K562 (cell line): ENCODE measurements at regions not wholly inside any gene's neighbourhood (a gene's known extent, or its start where the extent isn't known, plus 50 kb on each side); places are given as distances from the start of the nearest gene placed in this dataset.

ENCODE experiments used
- ATAC-seq: fragments of 200-7000 bp; cut with Tn5 transposase; 3 replicates; pipeline ENCODE4 v1.9.1; 2020; ENCODE audit warnings: moderate library complexity
- BruUV-seq: library from RNA; stranded (reverse); fragments of 400-500 nt; replicated peaks from 2 replicates; lab custom pipeline; 2021; lab: Mats Ljungman, UMichigan
- CTCF ChIA-PET: fragments of 300-600 bp; formaldehyde crosslinking; extraction: SDS; loops from one replicate; lab custom pipeline; 2021; ENCODE audit warnings: low intra/inter-chr PET ratio; lab: Yijun Ruan, JAX
- POLR2A ChIA-PET: fragments of 300-600, 350-650 bp; sonication (Branson Sonifier 250); formaldehyde crosslinking; extraction: SDS; loops from one replicate; lab custom pipeline; 2021; ENCODE audit warnings: antibody characterized with exemption, inconsistent platforms; lab: Yijun Ruan, JAX
- DNase-seq, 4 experiments: peaks; one replicate each; pipeline versions ENCODE4 v3.0.0 to v3.0.0-alpha.2; 2011 to 2018; ENCODE audit warnings: low spot score in 3 of 4, mixed read lengths in 3 of 4; ENCODE audit errors: extremely low read depth in 1 of 4
- FAIRE-seq: peaks from 2 replicates; lab custom pipeline; 2011; peaks lifted over from hg19 to GRCh38; lab: Jason Lieb, UNC
- H2AFZ ChIP-seq: 2 replicates; pipeline ENCODE4 v1.6.0; 2011; ENCODE audit warnings: low read depth, low read length, control low read depth, inconsistent platforms
- H3K27ac ChIP-seq: fragments of 200-600 bp; 3 replicates; pipeline ENCODE4 v1.8.0; 2011; ENCODE audit warnings: low read depth, mild to moderate bottlenecking, control low read depth, inconsistent platforms, low read length, moderate library complexity, mixed read lengths; ENCODE audit errors: extremely low read depth
- H3K27me3 ChIP-seq, 2 experiments: fragments of 300-600 bp in 1 of 2; 2 replicates in 1 of 2; 3 replicates in 1 of 2; pipeline versions ENCODE4 v1.6.0 to v1.8.0; 2011; ENCODE audit warnings: inconsistent platforms in 2 of 2, low read length in 2 of 2, mild to moderate bottlenecking in 1 of 2, mixed read lengths in 1 of 2, moderate library complexity in 1 of 2; ENCODE audit not compliant: control insufficient read depth in 2 of 2, insufficient read depth in 2 of 2
- H3K36me3 ChIP-seq: fragments of 300-600 bp; 3 replicates; pipeline ENCODE4 v1.8.0; 2011; ENCODE audit warnings: mild to moderate bottlenecking, low read length, inconsistent platforms; ENCODE audit not compliant: control insufficient read depth, insufficient read depth
- H3K4me1 ChIP-seq, 2 experiments: fragments of 200-600 bp in 1 of 2; replicated peaks in 1 of 2; 2 replicates in 1 of 2; 3 replicates in 1 of 2; pipeline versions ENCODE4 v1.5.1 to v1.8.0; 2011; ENCODE audit warnings: inconsistent platforms in 2 of 2, low read length in 2 of 2, mild to moderate bottlenecking in 1 of 2, mixed read lengths in 1 of 2, moderate library complexity in 1 of 2; ENCODE audit not compliant: control insufficient read depth in 2 of 2, insufficient read depth in 2 of 2
- H3K4me2 ChIP-seq: 2 replicates; pipeline ENCODE4 v1.6.1; 2011; ENCODE audit warnings: low read length, control low read depth, inconsistent platforms, mixed read lengths; ENCODE audit not compliant: insufficient read depth
- H3K4me3 ChIP-seq: fragments of 200-600 bp; sonication (generic), shearing (Covaris generic); 2 replicates; pipeline ENCODE4 v1.5.1; 2016; ENCODE audit warnings: control low read depth, inconsistent platforms
- H3K79me2 ChIP-seq: fragments of 200-600 bp; 3 replicates; pipeline ENCODE4 v1.8.0; 2011; ENCODE audit warnings: low read length, inconsistent platforms; ENCODE audit not compliant: control insufficient read depth, insufficient read depth
- H3K9ac ChIP-seq, 2 experiments: 2 replicates each; pipeline versions ENCODE4 v1.6.0 to v1.6.1; 2011; ENCODE audit warnings: low read depth in 2 of 2, low read length in 2 of 2, control low read depth in 1 of 2, inconsistent platforms in 1 of 2, mild to moderate bottlenecking in 1 of 2, mixed read lengths in 1 of 2; ENCODE audit not compliant: insufficient read depth in 1 of 2
- H3K9me1 ChIP-seq: one replicate; pipeline ENCODE4 v1.6.0; 2011; ENCODE audit warnings: inconsistent platforms, mild to moderate bottlenecking, low read length, moderate library complexity; ENCODE audit not compliant: control insufficient read depth, insufficient read depth
- H3K9me3 ChIP-seq: replicated peaks from 2 replicates; pipeline ENCODE4 v1.5.1; 2011; ENCODE audit warnings: low read depth, low read length, inconsistent platforms; ENCODE audit not compliant: control insufficient read depth, insufficient read depth
- H4K20me1 ChIP-seq: replicated peaks from 2 replicates; pipeline ENCODE4 v1.6.1; 2011; ENCODE audit warnings: low read length, inconsistent platforms, mixed read lengths; ENCODE audit not compliant: control insufficient read depth, insufficient read depth
- BRCA1 ChIP-seq, 2 experiments: fragments of 450-650 bp in 1 of 2; sonication (generic) in 1 of 2; formaldehyde crosslinking in 1 of 2; IDR thresholded peaks; 2 replicates each; pipeline versions ENCODE4 v1.5.0 to v1.6.1; 2017 to 2020; ENCODE audit warnings: mild to moderate bottlenecking in 1 of 2, missing genetic modification reagents in 1 of 2
- ZNF717 ChIP-seq: fragments of 250-450 bp; sonication (Bioruptor Pico); IDR thresholded peaks from 2 replicates; pipeline ENCODE4 v1.5.0; 2021
- WGBS: fragments of 100-300 bp; shearing (Covaris generic); methylation state at CpG from one replicate; pipeline ENCODE4 v1.1.6; 2016; ENCODE audit warnings: low coverage, mixed read lengths; ENCODE audit not compliant: insufficient coverage; ENCODE audit errors: missing lambda C conversion rate; 5-methylcytosine and 5-hydroxymethylcytosine counted together
- in situ Hi-C: fragments of 300-500 bp; cut with MboI; formaldehyde crosslinking; loops from 4 replicates; pipeline ENCODE4 v1.15.0; 2018; ENCODE audit warnings: inconsistent platforms, mixed read lengths
- intact Hi-C: fragments of 100-400 bp; cut with micrococcal nuclease; formaldehyde crosslinking; loops from 2 replicates; pipeline ENCODE4 v1.14.2; 2022
- TF ChIP-seq, protein P1 (sequence below): fragments of 250-450 bp; sonication (Bioruptor Pico); IDR thresholded peaks from 2 replicates; pipeline ENCODE4 v1.8.0; 2021; ENCODE audit warnings: moderate library complexity, mild to moderate bottlenecking, inconsistent platforms
- TF ChIP-seq, protein P2 (sequence below), 3 experiments: IDR thresholded peaks in 2 of 3; conservative IDR thresholded peaks in 1 of 3; 2 replicates each; pipeline ENCODE4 v1.5.1; 2011 to 2012; ENCODE audit warnings: low read length in 3 of 3, mild to moderate bottlenecking in 3 of 3, control low read depth in 2 of 3, improper control_type of control experiment in 1 of 3, inconsistent platforms in 1 of 3, low read depth in 1 of 3, mixed read lengths in 1 of 3, moderate library complexity in 1 of 3; ENCODE audit not compliant: insufficient read depth in 2 of 3

- TF ChIP-seq, protein P1, sequence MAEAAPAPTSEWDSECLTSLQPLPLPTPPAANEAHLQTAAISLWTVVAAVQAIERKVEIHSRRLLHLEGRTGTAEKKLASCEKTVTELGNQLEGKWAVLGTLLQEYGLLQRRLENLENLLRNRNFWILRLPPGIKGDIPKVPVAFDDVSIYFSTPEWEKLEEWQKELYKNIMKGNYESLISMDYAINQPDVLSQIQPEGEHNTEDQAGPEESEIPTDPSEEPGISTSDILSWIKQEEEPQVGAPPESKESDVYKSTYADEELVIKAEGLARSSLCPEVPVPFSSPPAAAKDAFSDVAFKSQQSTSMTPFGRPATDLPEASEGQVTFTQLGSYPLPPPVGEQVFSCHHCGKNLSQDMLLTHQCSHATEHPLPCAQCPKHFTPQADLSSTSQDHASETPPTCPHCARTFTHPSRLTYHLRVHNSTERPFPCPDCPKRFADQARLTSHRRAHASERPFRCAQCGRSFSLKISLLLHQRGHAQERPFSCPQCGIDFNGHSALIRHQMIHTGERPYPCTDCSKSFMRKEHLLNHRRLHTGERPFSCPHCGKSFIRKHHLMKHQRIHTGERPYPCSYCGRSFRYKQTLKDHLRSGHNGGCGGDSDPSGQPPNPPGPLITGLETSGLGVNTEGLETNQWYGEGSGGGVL (CRISPR knock-in tag) = no peak
- TF ChIP-seq BRCA1 (IDR thresholded peaks at IDR 0.05) = no peak
- TF ChIP-seq BRCA1 (CRISPR knock-in tag; IDR thresholded peaks at IDR 0.05) = no peak
Measured at GRCh38 chr6:156389296-156389695, 387.9 kb upstream of the ARID1B start (continued).

DNA sequence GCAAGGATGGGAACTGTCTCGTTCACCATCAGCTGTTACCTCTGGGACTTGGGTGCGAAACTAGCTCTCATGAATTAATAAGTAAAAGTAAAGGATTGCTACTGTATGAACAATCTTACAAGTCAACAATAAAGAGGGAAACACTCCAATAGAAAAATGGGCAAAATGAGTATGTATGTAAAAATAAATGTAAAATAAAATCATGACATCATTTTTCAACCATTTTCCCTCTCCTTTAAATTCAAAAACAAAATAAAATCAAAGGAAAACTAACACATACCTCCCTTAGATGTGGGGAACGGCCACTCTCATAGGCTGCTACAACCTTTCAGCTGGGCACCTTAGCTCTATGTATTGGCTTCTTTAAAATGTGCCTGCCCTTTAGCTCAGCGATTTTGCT, 389.7 kb upstream of the ARID1B start:
- FAIRE-seq = no peak
- POLR2A ChIA-PET = no interaction called here

More for the DNA sequence above, 389.7 kb upstream of the ARID1B start:
- no peak for DNase-seq
- Histone ChIP-seq H3K9me1 (no peaks in the 10 kb centered on the region), H3K4me2 (no peak overlapping the region), H3K9ac (no peak overlapping the region), H2AFZ (no peak overlapping the region), H3K9me3 (no peaks in the 10 kb centered on the region), H3K27ac (no peak overlapping the region), H3K4me1 (no peaks in the 10 kb centered on the region), H3K4me3 (no peak overlapping the region), H3K36me3 (no peaks in the 10 kb centered on the region), H4K20me1 (no peaks in the 10 kb centered on the region), H3K79me2 (no peaks in the 10 kb centered on the region), H3K27me3 (peaks cover 0 to 10% of the 10 kb centered on the region in 2 experiments; a peak in 1 of 5 replicates)
- TF ChIP-seq ZNF717 (CRISPR knock-in tag) = no peak
- TF ChIP-seq, protein P2, sequence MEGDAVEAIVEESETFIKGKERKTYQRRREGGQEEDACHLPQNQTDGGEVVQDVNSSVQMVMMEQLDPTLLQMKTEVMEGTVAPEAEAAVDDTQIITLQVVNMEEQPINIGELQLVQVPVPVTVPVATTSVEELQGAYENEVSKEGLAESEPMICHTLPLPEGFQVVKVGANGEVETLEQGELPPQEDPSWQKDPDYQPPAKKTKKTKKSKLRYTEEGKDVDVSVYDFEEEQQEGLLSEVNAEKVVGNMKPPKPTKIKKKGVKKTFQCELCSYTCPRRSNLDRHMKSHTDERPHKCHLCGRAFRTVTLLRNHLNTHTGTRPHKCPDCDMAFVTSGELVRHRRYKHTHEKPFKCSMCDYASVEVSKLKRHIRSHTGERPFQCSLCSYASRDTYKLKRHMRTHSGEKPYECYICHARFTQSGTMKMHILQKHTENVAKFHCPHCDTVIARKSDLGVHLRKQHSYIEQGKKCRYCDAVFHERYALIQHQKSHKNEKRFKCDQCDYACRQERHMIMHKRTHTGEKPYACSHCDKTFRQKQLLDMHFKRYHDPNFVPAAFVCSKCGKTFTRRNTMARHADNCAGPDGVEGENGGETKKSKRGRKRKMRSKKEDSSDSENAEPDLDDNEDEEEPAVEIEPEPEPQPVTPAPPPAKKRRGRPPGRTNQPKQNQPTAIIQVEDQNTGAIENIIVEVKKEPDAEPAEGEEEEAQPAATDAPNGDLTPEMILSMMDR (IDR thresholded peaks at IDR 0.05 in 2 of 3, conservative IDR thresholded peaks at IDR 0.05 in 1 of 3; ENCODE audit: insufficient read depth in 2 of 3, low read depth in 1 of 3, low read length in 3 of 3) = no peak
- CTCF ChIA-PET = no interaction called here
- intact Hi-C loops = no loop called here
- in situ Hi-C loops = no loop called here
- 0% methylated on average over 4 of the region's 4 CpGs for WGBS
- ATAC-seq = no peak
- no TSS peak for BruUV-seq
